H7 (cell line): ENCODE measurements at regions not wholly inside any gene's neighbourhood (a gene's known extent, or its start where the extent isn't known, plus 50 kb on each side); places are given as distances from the start of the nearest gene placed in this dataset.

ENCODE experiments used
- DNase-seq: peaks from one replicate; pipeline ENCODE4 v3.0.0; 2012
- H3K27me3 ChIP-seq: 2 replicates; pipeline ENCODE4 v1.6.0; 2011; ENCODE audit warnings: mild to moderate bottlenecking, low read length; ENCODE audit not compliant: control insufficient read depth, insufficient read depth
- H3K36me3 ChIP-seq: replicated peaks from 2 replicates; pipeline ENCODE4 v1.5.1; 2011; ENCODE audit warnings: low read length; ENCODE audit not compliant: control insufficient read depth, insufficient read depth
- H3K4me3 ChIP-seq: 2 replicates; pipeline ENCODE4 v1.5.1; 2011; ENCODE audit warnings: low read depth, mild to moderate bottlenecking, control low read depth, low read length, moderate library complexity; ENCODE audit not compliant: insufficient read depth

- Histone ChIP-seq H3K36me3 (no peaks in the 10 kb centered on the region), H3K4me3 (no peak overlapping the region), H3K27me3 (no peaks in the 10 kb centered on the region)
- DNase-seq: no peak
These were observed 140.7 kb upstream of the SLC28A3 start for GRCh38 chr9:84481231-84481630.

- no peak overlapping the region for H3K4me3 ChIP-seq
- H3K36me3 ChIP-seq: no peaks in the 10 kb centered on the region
- no peak for DNase-seq
- no peaks in the 10 kb centered on the region for H3K27me3 ChIP-seq
These were observed 141.2 kb upstream of the SLC28A3 start for GRCh38 chr9:84481636-84482218.

GRCh38 chr9:84482607-84483006 lies 142.0 kb upstream of the SLC28A3 start:
- no peak for DNase-seq
- Histone ChIP-seq H3K4me3 (no peak overlapping the region), H3K36me3 (no peaks in the 10 kb centered on the region), H3K27me3 (no peaks in the 10 kb centered on the region)

- Histone ChIP-seq H3K4me3 (no peak overlapping the region), H3K36me3 (no peaks in the 10 kb centered on the region), H3K27me3 (no peaks in the 10 kb centered on the region)
- no peak for DNase-seq
These were observed 143.6 kb upstream of the SLC28A3 start for GRCh38 chr9:84484172-84484571.

- H3K27me3 ChIP-seq: no peaks in the 10 kb centered on the region
- no peak overlapping the region for H3K4me3 ChIP-seq
- DNase-seq: no peak
- no peaks in the 10 kb centered on the region for H3K36me3 ChIP-seq
These were observed 145.0 kb upstream of the SLC28A3 start for GRCh38 chr9:84485539-84485938.

GRCh38 chr9:84486663-84487062 lies 146.1 kb upstream of the SLC28A3 start:
- Histone ChIP-seq H3K36me3 (no peaks in the 10 kb centered on the region), H3K27me3 (no peaks in the 10 kb centered on the region), H3K4me3 (no peak overlapping the region)
- no peak for DNase-seq

GRCh38 chr9:84490206-84490841 lies 149.8 kb upstream of the SLC28A3 start:
- H3K4me3 ChIP-seq: no peak overlapping the region
- no peaks in the 10 kb centered on the region for H3K27me3 ChIP-seq
- no peaks in the 10 kb centered on the region for H3K36me3 ChIP-seq
- DNase-seq: no peak

- H3K4me3 ChIP-seq: no peak overlapping the region
- H3K36me3 ChIP-seq: no peaks in the 10 kb centered on the region
- no peaks in the 10 kb centered on the region for H3K27me3 ChIP-seq
- DNase-seq: no peak
These were observed 150.3 kb upstream of the SLC28A3 start for GRCh38 chr9:84490842-84491325.

- H3K27me3 ChIP-seq: no peaks in the 10 kb centered on the region
These were observed 152.0 kb upstream of the SLC28A3 start for GRCh38 chr9:84492366-84493159.

GRCh38 chr9:84493284-84493947 lies 152.9 kb upstream of the SLC28A3 start:
- H3K27me3 ChIP-seq: no peaks in the 10 kb centered on the region
- H3K36me3 ChIP-seq: no peaks in the 10 kb centered on the region
- peak; percentile 19 for DNase-seq

More at GRCh38 chr9:84492366-84493159, 152.0 kb upstream of the SLC28A3 start:
- Histone ChIP-seq H3K4me3 (no peak overlapping the region), H3K36me3 (no peaks in the 10 kb centered on the region)
- no peak for DNase-seq

GRCh38 chr9:84499969-84500582 lies 159.5 kb upstream of the SLC28A3 start:
- Histone ChIP-seq H3K4me3 (no peak overlapping the region), H3K36me3 (no peaks in the 10 kb centered on the region), H3K27me3 (no peaks in the 10 kb centered on the region)
- DNase-seq: no peak

More at GRCh38 chr9:84493284-84493947, 152.9 kb upstream of the SLC28A3 start:
- H3K4me3 ChIP-seq: no peak overlapping the region

GRCh38 chr9:84500826-84501225 lies 160.3 kb upstream of the SLC28A3 start:
- DNase-seq: no peak
- no peak overlapping the region for H3K4me3 ChIP-seq
- H3K36me3 ChIP-seq: no peaks in the 10 kb centered on the region
- H3K27me3 ChIP-seq: no peaks in the 10 kb centered on the region

GRCh38 chr9:84501587-84501986 lies 161.0 kb upstream of the SLC28A3 start:
- Histone ChIP-seq H3K4me3 (no peak overlapping the region), H3K36me3 (no peaks in the 10 kb centered on the region), H3K27me3 (no peaks in the 10 kb centered on the region)
- no peak for DNase-seq

- H3K36me3 ChIP-seq: no peaks in the 10 kb centered on the region
- H3K4me3 ChIP-seq: no peak overlapping the region
- H3K27me3 ChIP-seq: no peaks in the 10 kb centered on the region
- DNase-seq: no peak
These were observed 161.5 kb upstream of the SLC28A3 start for GRCh38 chr9:84502066-84502465.
